Glutamatergic neuron (in vitro differentiated cells): ENCODE measurements at regions not wholly inside any gene's neighbourhood (a gene's known extent, or its start where the extent isn't known, plus 50 kb on each side); places are given as distances from the start of the nearest gene placed in this dataset.

Experiments
- DNase-seq: peaks from one replicate; pipeline ENCODE4 v3.0.0; 2022
- H3K27ac Mint-ChIP-seq: one replicate; pipeline ENCODE4 v1.8.0; 2020; ENCODE audit warnings: mild to moderate bottlenecking, mixed read lengths, inconsistent platforms; ENCODE audit not compliant: unreplicated experiment
- H3K27me3 Mint-ChIP-seq: one replicate; pipeline ENCODE4 v1.8.0; 2020; ENCODE audit warnings: mild to moderate bottlenecking, moderate library complexity, mixed read lengths, inconsistent platforms; ENCODE audit not compliant: unreplicated experiment
- H3K36me3 Mint-ChIP-seq: one replicate; pipeline ENCODE4 v1.8.0; 2020; ENCODE audit warnings: mild to moderate bottlenecking, mixed read lengths, inconsistent platforms; ENCODE audit not compliant: unreplicated experiment
- H3K4me1 Mint-ChIP-seq: one replicate; pipeline ENCODE4 v1.8.0; 2020; ENCODE audit warnings: mild to moderate bottlenecking, low read depth, mixed read lengths, inconsistent platforms; ENCODE audit not compliant: unreplicated experiment
- H3K4me3 Mint-ChIP-seq: one replicate; pipeline ENCODE4 v1.8.0; 2020; ENCODE audit warnings: mild to moderate bottlenecking, mixed read lengths, inconsistent platforms; ENCODE audit not compliant: unreplicated experiment
- H3K9me3 Mint-ChIP-seq: one replicate; pipeline ENCODE4 v1.8.0; 2020; ENCODE audit warnings: mild to moderate bottlenecking, moderate library complexity, mixed read lengths, inconsistent platforms; ENCODE audit not compliant: unreplicated experiment
- CTCF ChIP-seq: fragments of 200-600 bp; sonication (generic); IDR thresholded peaks from one replicate; pipeline ENCODE4 v1.5.0; 2021; ENCODE audit not compliant: partially characterized antibody, unreplicated experiment

DNA sequence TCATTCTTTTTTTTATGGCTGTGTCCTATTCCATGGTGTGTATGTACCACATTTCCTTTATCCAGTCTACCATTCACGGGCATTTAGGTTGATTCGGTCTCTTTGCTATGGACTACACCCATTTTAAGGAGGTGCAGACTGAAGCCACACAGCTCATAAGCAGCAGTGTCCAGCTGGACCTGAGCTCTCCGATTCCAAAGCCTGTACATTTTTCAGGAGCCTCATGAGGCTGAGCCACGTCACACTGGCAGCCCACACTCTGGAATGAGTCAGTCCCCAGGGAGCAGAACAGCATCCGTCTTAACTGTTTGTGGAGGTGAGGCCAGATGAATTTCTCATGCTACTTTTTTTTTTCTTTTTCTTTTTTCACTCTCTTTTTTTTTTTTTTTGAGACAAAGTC, 116.1 kb downstream of the C16orf95 start:
- Mint-ChIP-seq H3K27ac (no peak overlapping the region), H3K4me3 (no peak overlapping the region), H3K4me1 (peaks cover 3% of the 10 kb centered on the region), H3K36me3 (peaks cover 6% of the 10 kb centered on the region), H3K27me3 (no peaks in the 10 kb centered on the region), H3K9me3 (peaks cover 8% of the 10 kb centered on the region)
- DNase-seq: no peak
- no peak for TF ChIP-seq CTCF

- no peak for TF ChIP-seq CTCF
- no peak overlapping the region for H3K4me3 Mint-ChIP-seq
- peaks cover 3% of the 10 kb centered on the region for H3K4me1 Mint-ChIP-seq
- no peak for DNase-seq
- H3K27me3 Mint-ChIP-seq: no peaks in the 10 kb centered on the region
- peaks cover 8% of the 10 kb centered on the region for H3K9me3 Mint-ChIP-seq
- no peak overlapping the region for H3K27ac Mint-ChIP-seq
- H3K36me3 Mint-ChIP-seq: peaks cover 4% of the 10 kb centered on the region
These were observed 115.4 kb downstream of the C16orf95 start for GRCh38 chr16:87201790-87202189.

GRCh38 chr16:87202346-87202745, 114.8 kb downstream of the C16orf95 start:
- no peaks in the 10 kb centered on the region for H3K27me3 Mint-ChIP-seq
- H3K4me3 Mint-ChIP-seq: no peak overlapping the region
- H3K4me1 Mint-ChIP-seq: peaks cover 8% of the 10 kb centered on the region
- no peak overlapping the region for H3K27ac Mint-ChIP-seq
- TF ChIP-seq CTCF: no peak
- H3K9me3 Mint-ChIP-seq: peaks cover 8% of the 10 kb centered on the region
- H3K36me3 Mint-ChIP-seq: no peaks in the 10 kb centered on the region
- no peak for DNase-seq

- Mint-ChIP-seq H3K36me3 (no peaks in the 10 kb centered on the region), H3K4me3 (no peak overlapping the region), H3K27me3 (peaks cover under 1% of the 10 kb centered on the region), H3K27ac (no peak overlapping the region), H3K9me3 (peaks cover 8% of the 10 kb centered on the region), H3K4me1 (peaks cover 8% of the 10 kb centered on the region)
- peak; percentile 86 for DNase-seq
- peak; percentile 83 for TF ChIP-seq CTCF
These were observed 114.0 kb downstream of the C16orf95 start for GRCh38 chr16:87203060-87203656.

- DNase-seq: no peak
- peaks cover 2% of the 10 kb centered on the region for H3K27me3 Mint-ChIP-seq
- H3K27ac Mint-ChIP-seq: no peak overlapping the region
- peaks cover 6% of the 10 kb centered on the region for H3K4me1 Mint-ChIP-seq
- no peak overlapping the region for H3K4me3 Mint-ChIP-seq
- TF ChIP-seq CTCF: no peak
- H3K9me3 Mint-ChIP-seq: peaks cover 2% of the 10 kb centered on the region
- H3K36me3 Mint-ChIP-seq: no peaks in the 10 kb centered on the region
These were observed 110.3 kb downstream of the C16orf95 start for GRCh38 chr16:87206646-87207451.
